Gastroesophageal sphincter (tissue), 4 donors: ENCODE measurements at regions not wholly inside any gene's neighbourhood (a gene's known extent, or its start where the extent isn't known, plus 50 kb on each side); places are given as distances from the start of the nearest gene placed in this dataset.

Experiments
- ATAC-seq: fragments of 150-250 bp; one replicate; pipeline ENCODE4 v1.9.1; 2016; ENCODE audit warnings: mild to moderate bottlenecking, moderate library complexity
- H3K27ac ChIP-seq, 4 donors: fragments of 200-600 bp; sonication (generic) in 3 of 4; 1 replicate in 3 of 4; 2 replicates in 1 of 4; pipeline ENCODE4 v1.5.1; 2016 to 2019
- H3K27me3 ChIP-seq: fragments of 200-600 bp; sonication (generic); one replicate; pipeline ENCODE4 v1.5.1; 2019
- H3K36me3 ChIP-seq, 2 donors: fragments of 200-600 bp; sonication (generic); one replicate each; pipeline ENCODE4 v1.5.1; 2019; ENCODE audit warnings: control low read depth in 1 of 2
- H3K4me1 ChIP-seq, 3 donors: fragments of 200-600 bp; sonication (generic); 1 replicate in 2 of 3; 2 replicates in 1 of 3; pipeline ENCODE4 v1.5.1; 2016 to 2019; ENCODE audit warnings: control low read depth in 2 of 3
- H3K4me3 ChIP-seq, 2 donors: fragments of 200-600 bp; sonication (generic); one replicate each; pipeline ENCODE4 v1.5.1; 2019; ENCODE audit warnings: mild to moderate bottlenecking in 1 of 2, moderate library complexity in 1 of 2
- H3K9me3 ChIP-seq, 3 donors: fragments of 200-600 bp; sonication (generic); one replicate each; pipeline ENCODE4 v1.5.1; 2017 to 2019; ENCODE audit warnings: control low read depth in 2 of 3
- EP300 ChIP-seq: sonication (generic); formaldehyde crosslinking; IDR thresholded peaks from one replicate; pipeline ENCODE4 v1.6.1; 2017; ENCODE audit warnings: antibody characterized with exemption, mild to moderate bottlenecking
- POLR2A ChIP-seq, 2 donors: fragments of 450-650 bp; IDR thresholded peaks; one replicate each; pipeline ENCODE4 v1.6.1; 2017; ENCODE audit warnings: antibody characterized with exemption in 2 of 2, mild to moderate bottlenecking in 2 of 2, moderate library complexity in 1 of 2
- POLR2AphosphoS5 ChIP-seq: sonication (generic); formaldehyde crosslinking; IDR thresholded peaks from one replicate; pipeline ENCODE4 v1.6.1; 2017; ENCODE audit warnings: antibody characterized with exemption
- WGBS, 2 donors: methylation state at CpG; one replicate each; pipeline ENCODE4 v1.1.5; 2018; ENCODE audit warnings: low coverage in 1 of 2; 5-methylcytosine and 5-hydroxymethylcytosine counted together
- TF ChIP-seq, protein P1 (sequence below), 4 experiments: fragments of 200-600 bp in 2 of 4; fragments of 450-650 bp in 2 of 4; sonication (generic) in 1 of 4; IDR thresholded peaks; one replicate each; pipeline ENCODE4 v1.5.1; 2017 to 2019; ENCODE audit warnings: antibody characterized with exemption in 4 of 4, mild to moderate bottlenecking in 2 of 4, moderate library complexity in 2 of 4

- H3K27me3 ChIP-seq: no peaks in the 10 kb centered on the region
- 45 to 56% methylated on average over 1 of the region's 1 CpG for WGBS, 2 donors
- H3K4me3 ChIP-seq: no peak overlapping the region
Measured at GRCh38 chr4:133865612-133866327, 335.8 kb downstream of the PABPC4L start.

GRCh38 chr4:133863153-133863552, 338.4 kb downstream of the PABPC4L start:
- TF ChIP-seq, protein P1, sequence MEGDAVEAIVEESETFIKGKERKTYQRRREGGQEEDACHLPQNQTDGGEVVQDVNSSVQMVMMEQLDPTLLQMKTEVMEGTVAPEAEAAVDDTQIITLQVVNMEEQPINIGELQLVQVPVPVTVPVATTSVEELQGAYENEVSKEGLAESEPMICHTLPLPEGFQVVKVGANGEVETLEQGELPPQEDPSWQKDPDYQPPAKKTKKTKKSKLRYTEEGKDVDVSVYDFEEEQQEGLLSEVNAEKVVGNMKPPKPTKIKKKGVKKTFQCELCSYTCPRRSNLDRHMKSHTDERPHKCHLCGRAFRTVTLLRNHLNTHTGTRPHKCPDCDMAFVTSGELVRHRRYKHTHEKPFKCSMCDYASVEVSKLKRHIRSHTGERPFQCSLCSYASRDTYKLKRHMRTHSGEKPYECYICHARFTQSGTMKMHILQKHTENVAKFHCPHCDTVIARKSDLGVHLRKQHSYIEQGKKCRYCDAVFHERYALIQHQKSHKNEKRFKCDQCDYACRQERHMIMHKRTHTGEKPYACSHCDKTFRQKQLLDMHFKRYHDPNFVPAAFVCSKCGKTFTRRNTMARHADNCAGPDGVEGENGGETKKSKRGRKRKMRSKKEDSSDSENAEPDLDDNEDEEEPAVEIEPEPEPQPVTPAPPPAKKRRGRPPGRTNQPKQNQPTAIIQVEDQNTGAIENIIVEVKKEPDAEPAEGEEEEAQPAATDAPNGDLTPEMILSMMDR (IDR thresholded peaks at IDR 0.05): no peak
- no peak for TF ChIP-seq POLR2A (IDR thresholded peaks at IDR 0.05)
- no peak for TF ChIP-seq POLR2AphosphoS5
- no peak for TF ChIP-seq EP300
- no peak for ATAC-seq
- Histone ChIP-seq H3K4me1 (no peaks in the 10 kb centered on the region), H3K36me3 (no peaks in the 10 kb centered on the region), H3K27me3 (no peaks in the 10 kb centered on the region), H3K4me3 (no peak overlapping the region), H3K9me3 (no peaks in the 10 kb centered on the region), H3K27ac (no peak overlapping the region)
- WGBS, 2 donors: 90 to 92% methylated on average over 2 to 3 of the region's 3 CpGs

More at GRCh38 chr4:133865612-133866327, 335.8 kb downstream of the PABPC4L start:
- Histone ChIP-seq H3K27ac (no peak overlapping the region), H3K9me3 (no peaks in the 10 kb centered on the region), H3K36me3 (no peaks in the 10 kb centered on the region), H3K4me1 (no peaks in the 10 kb centered on the region)
- no peak for ATAC-seq
- TF ChIP-seq POLR2A (IDR thresholded peaks at IDR 0.05): no peak
- TF ChIP-seq, protein P1 (IDR thresholded peaks at IDR 0.05): no peak

- Histone ChIP-seq H3K27me3 (no peaks in the 10 kb centered on the region), H3K36me3 (no peaks in the 10 kb centered on the region), H3K4me3 (no peak overlapping the region), H3K9me3 (no peaks in the 10 kb centered on the region), H3K27ac (no peak overlapping the region), H3K4me1 (no peaks in the 10 kb centered on the region)
- ATAC-seq: no peak
- TF ChIP-seq EP300: no peak
Measured at GRCh38 chr4:133856731-133857355, 344.7 kb downstream of the PABPC4L start.

- WGBS, 2 donors: 46 to 78% methylated on average over 4 of the region's 4 CpGs
- H3K27ac ChIP-seq: no peak overlapping the region
- no peaks in the 10 kb centered on the region for H3K36me3 ChIP-seq
- H3K9me3 ChIP-seq: no peaks in the 10 kb centered on the region
- H3K4me3 ChIP-seq: no peak overlapping the region
- ATAC-seq: no peak
- no peaks in the 10 kb centered on the region for H3K27me3 ChIP-seq
- TF ChIP-seq EP300: no peak
- TF ChIP-seq POLR2AphosphoS5: no peak
- TF ChIP-seq, protein P1 (IDR thresholded peaks at IDR 0.05): no peak
- TF ChIP-seq POLR2A (IDR thresholded peaks at IDR 0.05): no peak
- no peaks in the 10 kb centered on the region for H3K4me1 ChIP-seq
Measured at GRCh38 chr4:133855001-133855400, 346.6 kb downstream of the PABPC4L start.

DNA sequence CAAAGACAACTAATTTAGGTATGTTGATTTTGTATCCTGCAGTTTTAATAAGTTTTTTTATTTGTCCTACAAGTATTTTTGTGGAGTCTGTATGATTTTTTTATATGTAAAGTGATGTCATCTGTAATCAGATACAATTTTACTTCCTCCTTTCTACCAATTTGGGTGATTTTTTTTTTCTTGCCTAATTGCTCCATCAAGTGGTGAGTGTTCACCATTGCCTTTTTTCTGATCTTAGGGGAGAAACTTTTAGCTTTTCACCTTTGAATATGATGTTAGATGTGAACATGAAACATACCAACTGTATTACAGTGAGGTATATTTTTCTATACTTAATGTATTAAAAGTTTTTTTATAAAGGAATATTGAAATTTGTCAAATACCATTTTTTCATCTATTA, 362.3 kb downstream of the PABPC4L start:
- no peak for ATAC-seq

More for the DNA sequence above, 362.3 kb downstream of the PABPC4L start:
- H3K36me3 ChIP-seq: no peaks in the 10 kb centered on the region
- no peaks in the 10 kb centered on the region for H3K4me1 ChIP-seq
- TF ChIP-seq POLR2A (IDR thresholded peaks at IDR 0.05) (no peak), EP300 (no peak), POLR2AphosphoS5 (no peak)
- TF ChIP-seq, protein P1 (IDR thresholded peaks at IDR 0.05): no peak
- no peaks in the 10 kb centered on the region for H3K27me3 ChIP-seq
- H3K27ac ChIP-seq: no peak overlapping the region
- H3K9me3 ChIP-seq: peaks cover 0 to 38% (median 0%) of the 10 kb centered on the region in 3 donors
- no peak overlapping the region for H3K4me3 ChIP-seq
